ENCODE measurements at regions not wholly inside any gene's neighbourhood (a gene's known extent, or its start where the extent isn't known, plus 50 kb on each side); places are given as distances from the start of the nearest gene placed in this dataset.

DNA sequence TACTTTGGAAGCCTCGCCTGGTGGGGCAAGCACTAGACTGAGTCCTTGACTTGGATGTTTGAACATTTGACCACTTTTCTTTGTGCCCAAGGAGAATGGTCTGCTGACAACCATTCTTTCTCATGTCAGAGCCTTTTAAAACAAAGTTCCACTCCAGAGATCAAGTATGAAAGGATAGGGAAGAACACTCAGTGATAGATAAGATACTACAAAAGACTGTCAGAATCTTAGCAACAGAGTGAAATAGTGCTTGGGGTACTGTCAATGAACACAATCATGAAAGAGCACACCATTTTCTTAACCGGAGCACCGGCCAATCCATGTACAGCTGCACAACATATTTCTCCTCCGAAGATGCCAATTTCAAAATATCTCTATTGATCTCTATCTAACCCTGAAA lies 82.8 kb upstream of the ADO start:
- no peak overlapping the region for H3K4me3 Mint-ChIP-seq
- Histone ChIP-seq H2BK12ac (ENCODE audit: insufficient read length, low read depth, low read length) (no peak overlapping the region), H3K4me2 (ENCODE audit: insufficient read depth, insufficient read length, low read length) (no peak overlapping the region), H4K5ac (ENCODE audit: insufficient read length, low read depth, low read length) (no peak overlapping the region), H4K8ac (replicated peaks; ENCODE audit: insufficient read length, low read depth, low read length) (no peak overlapping the region), H3K4me1 (ENCODE audit: insufficient read depth, low read length) (no peaks in the 10 kb centered on the region), H3K9ac (ENCODE audit: extremely low read depth, insufficient read length, low read length) (no peak overlapping the region), H3K9me3 (ENCODE audit: control insufficient read depth, low read depth, low read length) (no peaks in the 10 kb centered on the region), H2AFZ (ENCODE audit: low read length) (no peak overlapping the region), H2BK5ac (ENCODE audit: insufficient read length, low read length) (no peak overlapping the region), H3K79me2 (ENCODE audit: insufficient read depth, low read length) (no peaks in the 10 kb centered on the region), H2AK5ac (ENCODE audit: insufficient read length, low read length) (no peak overlapping the region), H3K27ac (ENCODE audit: insufficient read length, low read depth, low read length) (no peak overlapping the region), H3T11ph (ENCODE audit: low read length) (no peak overlapping the region), H2BK20ac (ENCODE audit: low read depth, low read length, poor library complexity, severe bottlenecking) (no peak overlapping the region), H3K23me2 (ENCODE audit: insufficient read length, low read depth, low read length, poor library complexity, severe bottlenecking) (no peaks in the 10 kb centered on the region), H2BK15ac (ENCODE audit: low read depth, low read length) (no peak overlapping the region), H3K14ac (ENCODE audit: insufficient read depth, low read length) (no peak overlapping the region), H3K23ac (ENCODE audit: insufficient read length, low read depth, low read length) (no peak overlapping the region), H3K18ac (ENCODE audit: insufficient read length, low read depth, low read length) (no peak overlapping the region), H3K4ac (ENCODE audit: low read depth, low read length) (no peak overlapping the region), H3K27me3 (ENCODE audit: insufficient read depth, low read length) (no peaks in the 10 kb centered on the region), H2BK120ac (ENCODE audit: low read depth, low read length, poor library complexity, severe bottlenecking) (no peak overlapping the region), H4K91ac (ENCODE audit: insufficient read length, low read depth, low read length) (no peak overlapping the region), H3K79me1 (ENCODE audit: insufficient read depth, low read depth, low read length, poor library complexity, severe bottlenecking) (no peaks in the 10 kb centered on the region), H3K56ac (ENCODE audit: insufficient read length, low read depth, low read length) (no peak overlapping the region), H4K20me1 (ENCODE audit: control insufficient read depth, insufficient read depth, insufficient read length) (no peaks in the 10 kb centered on the region)
- no peaks in the 10 kb centered on the region; the same call in 1 of the 2 replicates for H3K27me3 Mint-ChIP-seq (ENCODE audit: low read depth)
- TF ChIP-seq CTCF (conservative IDR thresholded peaks at IDR 0.05), result no peak
- DNase-seq, result no peak
- no peaks in the 10 kb centered on the region for H3K9me3 Mint-ChIP-seq
- WGBS (ENCODE audit: extremely low coverage, insufficient read length, low lambda C conversion rate), result no CpG with 5 or more reads among the region's 4 CpGs
- H3K4me1 Mint-ChIP-seq, result no peaks in the 10 kb centered on the region
- H3K36me3 Mint-ChIP-seq (ENCODE audit: insufficient read depth in 1 of 3, low read depth in 3 of 3), result no peaks in the 10 kb centered on the region
- H3K27ac Mint-ChIP-seq, result no peak overlapping the region

All from H9 (cell line).